ENCODE measurements at regions not wholly inside any gene's neighbourhood (a gene's known extent, or its start where the extent isn't known, plus 50 kb on each side); places are given as distances from the start of the nearest gene placed in this dataset.

- TF ChIP-seq CTCF (IDR thresholded peaks at IDR 0.05; ENCODE audit: insufficient read depth in 1 of 2, low read depth in 1 of 2, low read length in 1 of 2, severe bottlenecking in 1 of 2, unreplicated experiment in 1 of 2): no peak
- POLR2A ChIA-PET: no interaction called here
- H3K4me1 Mint-ChIP-seq (ENCODE audit: low read depth, unreplicated experiment): no peaks in the 10 kb centered on the region
- Histone ChIP-seq H3K4me1 (no peaks in the 10 kb centered on the region), H3K4me3 (ENCODE audit: low read depth, low read length) (no peak overlapping the region), H3K36me3 (ENCODE audit: control insufficient read depth, insufficient read depth, low read length) (no peaks in the 10 kb centered on the region), H3K27me3 (replicated peaks; ENCODE audit: control insufficient read depth, insufficient read depth, low read length) (no peaks in the 10 kb centered on the region), H3K9me3 (no peaks in the 10 kb centered on the region; the same call in 1 of the 2 replicates)
- peaks cover 14% of the 10 kb centered on the region for H3K9me3 Mint-ChIP-seq (ENCODE audit: unreplicated experiment)
- H3K27ac Mint-ChIP-seq (ENCODE audit: unreplicated experiment): no peak overlapping the region
- no TSS peak for BruUV-seq (replicated peaks)
- no peak for DNase-seq
- H3K36me3 Mint-ChIP-seq (ENCODE audit: insufficient read depth, unreplicated experiment): peaks cover 5% of the 10 kb centered on the region
- CTCF ChIA-PET: no interaction called here
- no peak overlapping the region for H3K4me3 Mint-ChIP-seq (ENCODE audit: unreplicated experiment)
- intact Hi-C loops (cut with micrococcal nuclease; ENCODE audit: unreplicated experiment): no loop called here
- H3K27me3 Mint-ChIP-seq (ENCODE audit: insufficient read depth, unreplicated experiment): no peaks in the 10 kb centered on the region
These were observed 129.3 kb upstream of the PGRMC2 start for GRCh38 chr4:128416921-128417320.

GRCh38 chr4:128410037-128410436 lies 122.4 kb upstream of the PGRMC2 start:
- TF ChIP-seq CTCF (IDR thresholded peaks at IDR 0.05; ENCODE audit: insufficient read depth in 1 of 2, low read depth in 1 of 2, low read length in 1 of 2, severe bottlenecking in 1 of 2, unreplicated experiment in 1 of 2): no peak
- Histone ChIP-seq H3K36me3 (ENCODE audit: control insufficient read depth, insufficient read depth, low read length) (no peaks in the 10 kb centered on the region), H3K4me1 (no peaks in the 10 kb centered on the region), H3K27me3 (replicated peaks; ENCODE audit: control insufficient read depth, insufficient read depth, low read length) (no peaks in the 10 kb centered on the region), H3K4me3 (ENCODE audit: low read depth, low read length) (no peak overlapping the region), H3K9me3 (no peaks in the 10 kb centered on the region; the same call in 1 of the 2 replicates)
- no peak overlapping the region for H3K4me3 Mint-ChIP-seq (ENCODE audit: unreplicated experiment)
- H3K27ac Mint-ChIP-seq (ENCODE audit: unreplicated experiment): no peak overlapping the region
- BruUV-seq (replicated peaks): no TSS peak
- H3K4me1 Mint-ChIP-seq (ENCODE audit: low read depth, unreplicated experiment): no peaks in the 10 kb centered on the region
- CTCF ChIA-PET: no interaction called here
- H3K27me3 Mint-ChIP-seq (ENCODE audit: insufficient read depth, unreplicated experiment): no peaks in the 10 kb centered on the region
- DNase-seq: no peak
- H3K36me3 Mint-ChIP-seq (ENCODE audit: insufficient read depth, unreplicated experiment): no peaks in the 10 kb centered on the region
- intact Hi-C loops (cut with micrococcal nuclease; ENCODE audit: unreplicated experiment): no loop called here
- POLR2A ChIA-PET: no interaction called here
- H3K9me3 Mint-ChIP-seq (ENCODE audit: unreplicated experiment): peaks cover 24% of the 10 kb centered on the region

- CTCF ChIA-PET: no interaction called here
- H3K27ac Mint-ChIP-seq (ENCODE audit: unreplicated experiment): no peak overlapping the region
- H3K36me3 ChIP-seq (ENCODE audit: control insufficient read depth, insufficient read depth, low read length): no peaks in the 10 kb centered on the region
- H3K27me3 Mint-ChIP-seq (ENCODE audit: insufficient read depth, unreplicated experiment): no peaks in the 10 kb centered on the region
- H3K4me1 Mint-ChIP-seq (ENCODE audit: low read depth, unreplicated experiment): no peaks in the 10 kb centered on the region
- BruUV-seq (replicated peaks): no TSS peak
- H3K27me3 ChIP-seq (replicated peaks; ENCODE audit: control insufficient read depth, insufficient read depth, low read length): no peaks in the 10 kb centered on the region
- intact Hi-C loops (cut with micrococcal nuclease; ENCODE audit: unreplicated experiment): no loop called here
- H3K4me3 Mint-ChIP-seq (ENCODE audit: unreplicated experiment): no peak overlapping the region
- no peaks in the 10 kb centered on the region for H3K9me3 ChIP-seq
- H3K4me1 ChIP-seq: no peaks in the 10 kb centered on the region
- no peaks in the 10 kb centered on the region for H3K36me3 Mint-ChIP-seq (ENCODE audit: insufficient read depth, unreplicated experiment)
- DNase-seq: no peak
- TF ChIP-seq CTCF (IDR thresholded peaks at IDR 0.05; ENCODE audit: insufficient read depth in 1 of 2, low read depth in 1 of 2, low read length in 1 of 2, severe bottlenecking in 1 of 2, unreplicated experiment in 1 of 2): no peak
- H3K9me3 Mint-ChIP-seq (ENCODE audit: unreplicated experiment): peaks cover 52% of the 10 kb centered on the region
- H3K4me3 ChIP-seq (ENCODE audit: low read depth, low read length): no peak overlapping the region
- POLR2A ChIA-PET: no interaction called here
These were observed 116.0 kb upstream of the PGRMC2 start for GRCh38 chr4:128403586-128403985.

All from Caco-2 (cell line).